GM23248 (cell line): ENCODE measurements at regions not wholly inside any gene's neighbourhood (a gene's known extent, or its start where the extent isn't known, plus 50 kb on each side); places are given as distances from the start of the nearest gene placed in this dataset.

ENCODE experiments used
- EZH2 ChIP-seq: fragments of 200-600 bp; sonication (generic); IDR thresholded peaks from 2 replicates; pipeline ENCODE4 v1.6.1; 2018; ENCODE audit warnings: antibody characterized with exemption, mild to moderate bottlenecking; ENCODE audit not compliant: insufficient read depth, poor library complexity, severe bottlenecking
- EZH2phosphoT487 ChIP-seq: fragments of 200-600 bp; sonication (generic); IDR thresholded peaks from 2 replicates; pipeline ENCODE4 v1.6.1; 2018; ENCODE audit warnings: antibody characterized with exemption, moderate library complexity, mild to moderate bottlenecking, low read depth; ENCODE audit not compliant: insufficient read depth

- TF ChIP-seq EZH2 (no peak), EZH2phosphoT487 (no peak)
These were observed 69.2 kb upstream of the ARL4C start for GRCh38 chr2:234565842-234566619.
